HS-5 (cell line): ENCODE measurements at regions not wholly inside any gene's neighbourhood (a gene's known extent, or its start where the extent isn't known, plus 50 kb on each side); places are given as distances from the start of the nearest gene placed in this dataset.
"Not testable (repeated sequence)": the region's sequence is repeated elsewhere in the genome, so short reads cannot be mapped to it uniquely, and the experiment has no call there.

Experiments used
- DNase-seq: peaks from one replicate; pipeline ENCODE4 v3.0.0-alpha.2; 2012; ENCODE audit warnings: low read depth

GRCh38 chr5:147081311-147081764 lies 153.5 kb upstream of the STK32A start:
- no peak for DNase-seq

DNA sequence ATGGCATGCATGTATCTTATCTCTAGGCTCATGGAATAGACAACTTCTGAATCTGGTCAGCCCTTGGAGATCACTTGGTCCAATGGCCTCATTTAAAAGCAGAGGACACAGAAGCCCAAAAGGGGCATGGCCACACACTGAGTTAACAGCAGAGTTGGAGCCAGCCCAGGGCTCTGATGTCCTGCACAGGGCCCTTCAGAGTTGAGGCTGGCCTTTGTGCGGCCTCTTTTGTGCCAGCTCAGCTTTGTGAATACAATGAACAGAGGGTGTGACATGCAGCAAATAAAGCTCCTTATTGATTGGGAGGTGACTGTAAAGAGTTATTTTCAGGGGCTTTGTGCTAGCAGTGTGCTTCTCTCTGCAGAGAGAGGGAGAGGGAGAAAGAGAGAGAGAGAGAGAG lies 150.1 kb upstream of the STK32A start:
- DNase-seq: no peak

- no peak for DNase-seq
Measured at GRCh38 chr5:147085409-147085808, 149.4 kb upstream of the STK32A start.

- DNase-seq: no peak
Measured at GRCh38 chr5:147092044-147092443, 142.8 kb upstream of the STK32A start.

DNA sequence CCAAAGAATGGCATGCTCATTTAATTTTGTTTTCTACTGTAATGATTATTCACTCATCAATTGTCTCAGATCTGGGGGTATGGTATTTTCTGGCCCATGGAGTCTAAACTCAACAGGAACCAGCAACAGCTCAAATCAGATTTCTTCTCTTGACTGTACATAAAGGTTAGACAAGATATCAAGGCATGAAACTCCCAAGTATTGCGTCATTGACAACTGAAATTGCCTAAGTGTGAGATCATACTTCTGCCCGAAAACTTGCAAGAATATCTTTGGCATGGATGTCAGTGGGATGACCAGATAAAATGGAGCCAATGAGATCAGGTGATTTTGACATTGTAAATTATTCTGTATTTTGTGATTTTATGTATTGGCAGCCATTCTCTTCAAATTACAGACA lies 141.7 kb upstream of the STK32A start:
- DNase-seq: peak; percentile 30

DNA sequence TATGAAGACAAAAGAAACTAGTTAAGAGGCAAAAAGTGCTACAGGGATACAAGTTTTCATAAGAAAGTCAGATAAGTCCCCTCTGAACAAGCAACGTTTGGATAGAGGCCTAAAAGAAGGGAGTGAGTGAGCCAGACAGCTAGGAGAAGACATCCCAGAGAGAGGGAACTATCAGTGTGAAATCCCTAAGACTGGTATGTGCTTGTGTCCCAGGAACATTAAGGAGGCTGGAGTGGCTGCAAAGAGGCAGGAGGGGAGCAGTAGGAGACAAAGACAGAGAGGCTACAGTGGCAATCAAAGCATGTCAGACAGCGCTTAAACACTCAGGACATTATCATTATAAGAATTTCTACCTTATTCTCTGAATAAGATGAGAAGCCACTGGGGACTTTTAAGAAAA lies 139.1 kb upstream of the STK32A start:
- no peak for DNase-seq

GRCh38 chr5:147098233-147098790 lies 136.5 kb upstream of the STK32A start:
- DNase-seq: no peak

DNA sequence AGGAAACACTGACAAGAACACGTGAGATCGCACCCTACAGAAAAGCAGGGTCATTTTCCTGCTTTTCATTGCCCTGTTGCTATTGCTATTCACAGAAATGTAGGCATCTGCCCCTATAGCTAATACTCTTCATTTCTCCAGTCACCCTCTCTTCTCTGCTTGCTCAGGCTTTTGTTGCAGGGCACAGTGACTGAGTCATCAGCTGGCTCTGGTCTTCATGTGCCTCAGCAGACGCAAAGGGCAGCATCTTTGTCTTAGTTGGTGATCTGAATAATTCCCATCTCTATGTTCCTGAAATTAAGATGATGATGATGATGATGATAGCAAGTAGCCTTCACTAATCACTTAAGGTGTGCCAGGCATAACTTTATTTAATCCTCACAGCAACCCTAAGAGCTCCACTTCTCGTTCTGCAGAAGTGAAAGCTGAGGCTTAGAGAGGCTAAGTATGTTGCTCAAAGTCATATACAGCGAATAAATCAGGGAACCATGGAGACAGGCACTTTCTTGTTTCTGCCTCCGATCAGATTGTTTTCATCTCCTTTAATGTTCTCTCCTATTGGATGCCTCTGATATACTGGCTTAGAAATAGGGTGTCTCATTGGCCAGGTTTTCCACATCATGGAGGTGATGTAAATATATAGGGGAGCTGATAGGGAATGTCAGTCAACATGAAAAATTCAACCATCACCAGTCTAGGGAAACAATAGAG lies 133.0 kb upstream of the STK32A start:
- no peak for DNase-seq

DNA sequence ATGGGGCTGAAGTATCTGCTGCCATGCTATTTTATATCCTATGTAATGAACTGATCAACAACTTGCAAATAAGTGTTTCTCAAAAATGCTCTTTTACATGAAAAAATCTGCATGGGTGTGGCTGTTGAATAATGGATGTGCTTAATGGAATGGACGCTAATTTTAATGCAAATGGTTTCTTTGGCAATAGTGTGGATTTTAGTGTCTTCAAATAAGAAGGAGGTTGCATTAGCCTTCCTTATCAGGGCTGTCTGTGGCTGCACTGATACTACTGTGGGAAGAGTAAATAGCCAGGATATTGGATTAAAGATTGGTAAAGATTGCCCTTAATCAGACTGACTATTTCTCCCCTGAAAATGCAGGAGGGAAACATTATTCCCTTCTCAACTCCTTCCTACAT lies 121.9 kb upstream of the STK32A start:
- DNase-seq: no peak

DNA sequence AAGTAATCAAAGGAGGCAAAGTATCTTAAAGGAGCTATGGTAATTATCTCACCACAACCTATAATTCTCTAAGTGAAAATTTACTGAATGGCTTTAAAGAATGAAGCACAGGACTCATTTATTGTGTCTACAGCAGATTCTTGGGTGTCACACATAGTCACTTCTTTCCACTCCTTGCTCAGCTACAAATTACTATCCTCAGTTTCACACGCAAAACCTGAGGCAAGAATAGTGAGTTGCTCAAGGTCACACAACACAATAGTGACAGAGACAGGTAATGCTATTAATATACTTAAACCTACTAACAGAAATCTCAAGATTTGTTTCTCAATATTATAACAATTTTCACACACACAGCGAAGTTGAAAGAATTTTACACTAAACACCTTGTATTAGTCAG lies 120.9 kb upstream of the STK32A start:
- no peak for DNase-seq

DNA sequence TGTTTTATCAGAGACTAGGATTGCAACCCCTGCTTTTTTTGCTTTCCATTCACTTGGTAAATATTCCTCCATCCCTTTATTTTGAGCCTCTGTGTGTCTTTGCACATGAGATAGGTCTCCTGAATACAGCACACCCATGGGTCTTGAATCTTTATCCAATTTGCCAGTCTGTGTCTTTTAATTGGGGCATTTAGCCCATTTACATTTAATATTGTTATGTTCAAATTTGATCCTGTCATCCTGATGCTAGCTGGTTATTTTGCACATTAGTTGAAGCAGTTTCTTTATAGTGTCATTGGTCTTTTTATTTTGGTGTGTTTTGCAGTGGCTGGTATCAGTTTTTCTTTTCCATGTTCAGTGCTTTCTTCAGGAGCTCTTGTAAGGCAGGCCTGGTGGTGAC lies 95.1 kb upstream of the STK32A start:
- not testable (repeated sequence) for DNase-seq

GRCh38 chr5:147140558-147140957 lies 94.3 kb upstream of the STK32A start:
- no peak for DNase-seq

DNA sequence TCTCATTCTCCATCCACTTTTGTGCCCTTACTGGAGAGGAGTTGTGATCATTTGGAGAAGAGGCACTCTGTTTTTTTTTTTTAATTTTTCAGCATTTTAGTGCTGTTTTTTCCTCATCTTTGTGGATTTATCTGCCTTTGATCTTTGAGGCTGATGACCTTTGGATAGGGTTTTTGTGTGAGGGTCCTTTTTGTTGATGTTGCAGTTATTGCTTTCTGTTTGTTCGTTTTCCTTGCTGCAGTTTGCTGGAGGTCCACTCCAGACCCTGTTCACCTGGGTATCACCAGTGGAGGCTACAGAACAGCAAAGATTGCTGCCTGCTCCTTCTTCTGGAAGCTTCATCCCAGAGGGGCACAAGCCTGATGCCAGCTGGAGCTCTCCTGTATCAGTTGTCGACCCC lies 93.2 kb upstream of the STK32A start:
- not testable (repeated sequence) for DNase-seq

- DNase-seq: no peak
Measured at GRCh38 chr5:147143215-147143614, 91.6 kb upstream of the STK32A start.

DNA sequence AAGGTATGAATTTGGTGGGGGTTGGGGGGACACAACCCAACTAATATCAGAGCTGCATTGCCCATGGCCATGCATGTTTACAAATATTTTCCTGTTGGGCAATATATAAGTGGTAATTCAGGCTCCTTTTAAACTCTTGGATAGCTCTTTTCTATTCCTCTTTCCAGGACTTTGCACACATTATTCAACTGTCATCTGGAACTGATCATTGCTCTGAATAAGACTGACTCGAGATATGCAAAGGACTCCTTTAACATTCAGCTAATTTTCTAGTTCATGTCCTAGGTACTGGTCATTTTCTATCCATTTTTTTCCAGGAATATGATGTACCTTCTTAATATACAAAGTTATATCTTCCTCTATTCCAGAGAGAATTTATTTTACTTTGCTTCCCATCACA lies 89.5 kb upstream of the STK32A start:
- DNase-seq: no peak

DNA sequence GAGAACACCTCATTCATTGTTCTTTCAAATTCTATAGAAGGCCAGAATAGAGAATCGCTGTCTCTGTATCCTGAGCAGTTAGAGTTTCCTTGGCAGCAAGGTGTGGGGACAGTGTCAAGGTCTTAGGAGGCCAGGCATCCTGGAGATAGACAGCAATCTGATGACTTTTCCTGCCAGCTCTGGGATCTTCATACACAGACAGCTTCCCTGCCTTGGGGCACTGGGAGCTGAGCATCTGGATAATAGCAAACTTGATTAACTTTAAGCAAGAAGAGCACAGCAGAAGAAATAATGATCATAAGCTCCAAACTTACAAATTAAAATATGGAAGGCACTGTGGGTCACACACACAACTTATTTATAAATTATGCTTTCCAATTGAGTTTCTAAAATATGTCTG lies 86.1 kb upstream of the STK32A start:
- no peak for DNase-seq

DNA sequence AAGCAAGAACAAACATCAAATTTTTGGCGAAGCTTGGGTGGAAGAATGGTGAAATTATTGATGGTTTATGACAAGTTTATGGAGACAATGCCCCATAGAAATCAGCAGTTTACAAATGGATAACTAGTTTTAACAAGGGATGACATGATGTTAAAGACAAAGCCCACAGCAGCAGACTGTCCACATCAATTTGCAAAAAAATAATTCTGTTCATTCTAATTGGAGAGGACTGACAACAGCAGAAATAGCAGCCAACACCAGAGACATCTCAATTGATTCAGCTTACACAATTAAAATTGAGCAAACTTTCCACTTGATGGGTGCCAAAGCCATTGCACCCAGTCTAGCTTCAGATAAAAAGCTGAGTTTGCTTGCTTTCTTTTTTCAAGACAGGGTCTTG lies 82.7 kb upstream of the STK32A start:
- no peak for DNase-seq

GRCh38 chr5:147154809-147155208 lies 80.0 kb upstream of the STK32A start:
- DNase-seq: no peak

DNA sequence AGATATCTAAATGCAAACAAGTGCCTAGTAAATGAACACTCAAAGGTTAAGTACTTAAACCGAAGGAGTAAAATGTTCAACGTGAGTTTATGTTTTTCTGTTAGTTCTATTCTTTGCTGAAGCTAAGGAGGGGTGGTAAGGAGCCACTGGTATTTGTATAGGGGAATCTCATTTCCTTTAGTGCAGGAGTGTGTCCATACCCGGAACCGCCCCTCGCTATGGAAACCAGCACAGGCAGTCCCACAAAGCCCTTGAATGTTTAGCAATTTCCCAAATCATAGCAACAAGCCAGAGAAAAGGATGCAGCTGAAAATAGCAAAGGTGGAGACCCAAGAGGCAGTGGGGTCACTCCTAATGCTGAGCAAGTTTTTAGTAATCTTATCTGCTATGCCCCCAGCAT lies 78.8 kb upstream of the STK32A start:
- no peak for DNase-seq

GRCh38 chr5:147160902-147161700 lies 73.7 kb upstream of the STK32A start:
- DNase-seq: no peak

DNA sequence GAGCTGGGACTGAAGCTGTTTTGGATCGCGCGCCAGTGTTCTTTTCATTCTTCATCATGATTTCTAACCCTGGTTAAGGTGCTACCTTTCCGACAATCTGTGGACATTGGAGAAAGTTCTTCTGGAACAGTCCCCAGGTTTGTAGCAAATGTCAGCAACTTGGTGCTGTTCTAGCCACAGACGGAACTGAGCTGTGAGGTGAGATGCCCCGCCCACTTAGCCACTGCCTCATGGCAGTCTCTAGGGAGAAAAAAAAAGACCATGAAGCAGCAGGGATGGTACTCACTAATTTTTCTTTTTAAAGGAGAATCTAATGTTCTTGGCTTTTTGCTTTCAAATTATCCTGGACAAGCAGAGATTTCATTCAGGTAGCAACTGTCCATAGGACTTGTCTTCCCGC lies 72.1 kb upstream of the STK32A start:
- no peak for DNase-seq

- DNase-seq: no peak
Measured at GRCh38 chr5:147167529-147167928, 67.3 kb upstream of the STK32A start.

GRCh38 chr5:147168578-147169327 lies 66.1 kb upstream of the STK32A start:
- DNase-seq: peak; percentile 45
